Osteocyte (in vitro differentiated cells): ENCODE measurements at regions not wholly inside any gene's neighbourhood (a gene's known extent, or its start where the extent isn't known, plus 50 kb on each side); places are given as distances from the start of the nearest gene placed in this dataset.

Experiments
- DNase-seq: peaks from one replicate; pipeline ENCODE4 v3.0.0; 2021; ENCODE audit warnings: mixed read lengths; ENCODE audit not compliant: unreplicated experiment; ENCODE audit errors: extremely low spot score
- H3K27ac Mint-ChIP-seq: one replicate; pipeline ENCODE4 v1.8.0; 2021; ENCODE audit warnings: mild to moderate bottlenecking, mixed read lengths; ENCODE audit not compliant: unreplicated experiment
- H3K27me3 Mint-ChIP-seq: one replicate; pipeline ENCODE4 v1.8.0; 2021; ENCODE audit warnings: mixed read lengths; ENCODE audit not compliant: unreplicated experiment
- H3K36me3 Mint-ChIP-seq: one replicate; pipeline ENCODE4 v1.8.0; 2021; ENCODE audit warnings: mixed read lengths; ENCODE audit not compliant: unreplicated experiment
- H3K4me1 Mint-ChIP-seq: one replicate; pipeline ENCODE4 v1.8.0; 2021; ENCODE audit warnings: mixed read lengths; ENCODE audit not compliant: unreplicated experiment
- H3K4me3 Mint-ChIP-seq: one replicate; pipeline ENCODE4 v1.8.0; 2021; ENCODE audit warnings: mild to moderate bottlenecking, moderate library complexity, mixed read lengths; ENCODE audit not compliant: unreplicated experiment
- H3K9me3 Mint-ChIP-seq: one replicate; pipeline ENCODE4 v1.8.0; 2021; ENCODE audit warnings: mixed read lengths; ENCODE audit not compliant: unreplicated experiment
- TF ChIP-seq, protein P1 (sequence below): fragments of 200-600 bp; sonication (generic); IDR thresholded peaks from 2 replicates; pipeline ENCODE4 v1.5.0; 2021; ENCODE audit warnings: antibody characterized with exemption, mild to moderate bottlenecking, moderate library complexity

DNA sequence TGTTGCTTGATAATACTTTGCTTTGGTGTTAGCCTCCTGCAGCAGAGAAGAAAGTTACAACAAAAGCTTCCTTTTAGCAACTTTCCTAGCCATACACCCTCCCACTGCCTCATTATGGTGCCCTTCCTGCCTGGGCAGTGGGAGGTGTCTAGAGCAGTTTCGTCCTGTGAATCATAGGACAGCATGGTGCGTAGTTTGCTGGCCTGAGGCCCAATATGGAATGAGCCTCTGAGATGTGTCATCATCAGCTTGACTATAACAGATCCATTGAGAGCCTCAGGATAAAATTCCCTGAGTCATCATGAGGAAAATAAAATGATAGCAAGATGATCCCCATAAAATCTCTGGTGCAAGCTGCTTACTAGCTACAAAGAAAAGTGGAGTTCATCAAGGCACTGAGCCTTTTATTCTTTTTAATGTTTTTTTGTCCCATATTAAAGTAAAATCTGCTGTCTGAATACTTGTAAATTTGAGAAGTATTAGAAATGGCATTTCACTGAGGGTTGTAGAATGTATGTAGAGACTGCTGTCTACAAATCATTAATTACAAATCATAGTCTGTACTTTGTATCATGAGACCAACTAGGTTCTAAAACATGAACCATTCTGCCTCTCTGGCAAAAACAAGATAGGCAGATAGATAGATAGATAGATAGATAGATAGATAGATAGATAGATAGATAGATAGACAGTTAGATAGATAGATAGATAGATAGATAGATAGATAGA is 303.0 kb upstream of the PDE4D start:
- TF ChIP-seq, protein P1, sequence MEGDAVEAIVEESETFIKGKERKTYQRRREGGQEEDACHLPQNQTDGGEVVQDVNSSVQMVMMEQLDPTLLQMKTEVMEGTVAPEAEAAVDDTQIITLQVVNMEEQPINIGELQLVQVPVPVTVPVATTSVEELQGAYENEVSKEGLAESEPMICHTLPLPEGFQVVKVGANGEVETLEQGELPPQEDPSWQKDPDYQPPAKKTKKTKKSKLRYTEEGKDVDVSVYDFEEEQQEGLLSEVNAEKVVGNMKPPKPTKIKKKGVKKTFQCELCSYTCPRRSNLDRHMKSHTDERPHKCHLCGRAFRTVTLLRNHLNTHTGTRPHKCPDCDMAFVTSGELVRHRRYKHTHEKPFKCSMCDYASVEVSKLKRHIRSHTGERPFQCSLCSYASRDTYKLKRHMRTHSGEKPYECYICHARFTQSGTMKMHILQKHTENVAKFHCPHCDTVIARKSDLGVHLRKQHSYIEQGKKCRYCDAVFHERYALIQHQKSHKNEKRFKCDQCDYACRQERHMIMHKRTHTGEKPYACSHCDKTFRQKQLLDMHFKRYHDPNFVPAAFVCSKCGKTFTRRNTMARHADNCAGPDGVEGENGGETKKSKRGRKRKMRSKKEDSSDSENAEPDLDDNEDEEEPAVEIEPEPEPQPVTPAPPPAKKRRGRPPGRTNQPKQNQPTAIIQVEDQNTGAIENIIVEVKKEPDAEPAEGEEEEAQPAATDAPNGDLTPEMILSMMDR: no peak
- Mint-ChIP-seq H3K4me3 (peak overlapping the region; percentile 27), H3K9me3 (peaks cover 10% of the 10 kb centered on the region), H3K4me1 (peaks cover 32% of the 10 kb centered on the region), H3K27ac (peak overlapping the region; percentile 90), H3K36me3 (no peaks in the 10 kb centered on the region), H3K27me3 (no peaks in the 10 kb centered on the region)
- DNase-seq: peak; percentile 86

DNA sequence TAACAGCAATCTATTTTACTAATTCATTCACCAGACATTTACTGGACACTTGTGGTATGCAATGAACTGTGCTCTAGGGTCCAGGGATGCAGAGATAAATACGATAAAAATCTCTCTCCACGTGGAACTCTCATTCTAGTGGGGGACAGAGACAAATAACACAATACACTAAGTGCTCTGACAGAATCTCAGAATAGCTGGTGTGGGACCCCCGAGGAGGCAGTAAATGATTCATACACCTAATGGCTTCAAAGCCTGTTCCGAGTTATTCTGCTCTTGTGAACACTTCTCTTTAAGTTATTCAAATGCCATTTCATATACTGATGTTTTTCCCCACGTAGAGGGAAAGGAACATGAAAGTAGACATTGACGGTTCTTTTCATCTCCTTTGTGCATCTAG is 302.0 kb upstream of the PDE4D start:
- H3K36me3 Mint-ChIP-seq: no peaks in the 10 kb centered on the region
- no peak for DNase-seq
- no peak overlapping the region for H3K27ac Mint-ChIP-seq
- peaks cover 34% of the 10 kb centered on the region for H3K4me1 Mint-ChIP-seq
- H3K9me3 Mint-ChIP-seq: peaks cover 10% of the 10 kb centered on the region
- TF ChIP-seq, protein P1: no peak
- H3K27me3 Mint-ChIP-seq: no peaks in the 10 kb centered on the region
- no peak overlapping the region for H3K4me3 Mint-ChIP-seq

DNA sequence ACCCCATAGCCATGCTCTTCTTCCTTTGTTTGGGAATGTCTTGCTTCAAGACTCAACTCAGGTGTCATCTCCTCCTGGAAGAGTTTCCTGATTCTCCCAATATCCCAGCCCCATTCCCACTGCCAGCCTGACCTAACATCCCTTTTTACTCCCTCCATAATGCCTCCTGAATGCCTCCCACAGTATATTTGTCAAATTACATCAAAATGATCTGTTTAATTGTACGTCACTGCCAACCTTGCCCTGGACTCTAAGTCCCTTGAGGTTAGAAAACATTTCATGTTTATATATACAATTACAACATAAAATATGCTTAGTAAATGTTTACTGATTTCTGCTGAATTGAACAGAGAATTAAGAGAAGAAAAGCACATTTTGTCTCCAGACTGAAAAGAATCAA is 301.6 kb upstream of the PDE4D start:
- H3K4me3 Mint-ChIP-seq: no peak overlapping the region
- H3K27me3 Mint-ChIP-seq: no peaks in the 10 kb centered on the region
- peaks cover 34% of the 10 kb centered on the region for H3K4me1 Mint-ChIP-seq
- no peak for DNase-seq
- peak overlapping the region; percentile 2 for H3K27ac Mint-ChIP-seq
- H3K9me3 Mint-ChIP-seq: peaks cover 10% of the 10 kb centered on the region
- TF ChIP-seq, protein P1: no peak
- H3K36me3 Mint-ChIP-seq: peaks cover 1% of the 10 kb centered on the region

DNA sequence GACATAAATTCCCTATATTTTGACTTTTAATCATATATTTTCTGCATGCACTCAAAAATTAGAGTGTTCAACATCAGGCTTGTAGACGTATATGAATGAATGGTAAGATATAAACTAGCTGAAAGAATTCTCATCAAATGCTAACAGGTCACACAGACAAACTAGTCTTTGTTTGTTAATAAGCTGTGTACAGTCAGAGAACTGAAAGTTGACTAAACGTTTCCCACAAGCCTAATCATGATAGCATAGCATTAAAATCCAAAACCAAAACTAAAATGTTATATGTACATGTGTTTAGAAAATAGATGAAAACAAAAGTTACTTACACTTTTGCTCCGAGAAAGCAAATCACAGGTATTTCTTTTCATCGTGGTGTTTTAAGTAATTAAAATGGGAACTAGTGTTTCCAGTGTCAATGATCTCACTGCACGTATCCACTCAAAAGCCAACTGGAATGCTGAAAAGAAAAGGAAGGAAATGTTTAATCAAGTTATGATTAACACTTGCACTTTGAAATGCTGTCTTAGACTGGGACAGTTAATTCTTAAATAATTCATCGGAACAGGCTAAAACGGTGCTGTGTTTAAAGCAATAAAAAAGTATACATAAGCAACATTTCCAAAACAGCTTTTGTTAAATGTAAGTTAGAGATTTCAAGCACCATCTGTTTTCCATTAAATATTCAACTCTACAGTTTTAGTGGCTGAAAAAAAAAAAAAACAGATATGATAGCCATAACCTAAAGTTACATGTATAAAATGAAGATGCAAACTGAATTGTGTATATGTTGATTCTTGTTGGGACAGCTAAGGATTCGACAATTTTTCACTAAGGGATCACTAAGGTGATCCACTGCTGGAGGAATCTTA is 291.9 kb upstream of the PDE4D start:
- no peaks in the 10 kb centered on the region for H3K9me3 Mint-ChIP-seq

More for the DNA sequence above, 291.9 kb upstream of the PDE4D start:
- H3K27ac Mint-ChIP-seq: peak overlapping the region; percentile 63
- H3K36me3 Mint-ChIP-seq: peaks cover 8% of the 10 kb centered on the region
- DNase-seq: no peak
- peaks cover 7% of the 10 kb centered on the region for H3K27me3 Mint-ChIP-seq
- TF ChIP-seq, protein P1: no peak
- H3K4me3 Mint-ChIP-seq: no peak overlapping the region
- H3K4me1 Mint-ChIP-seq: peaks cover 47% of the 10 kb centered on the region
